IMR-90 (cell line): ENCODE measurements at regions not wholly inside any gene's neighbourhood (a gene's known extent, or its start where the extent isn't known, plus 50 kb on each side); places are given as distances from the start of the nearest gene placed in this dataset.

ENCODE experiments used
- ATAC-seq: fragments of 200-7000 bp; cut with Tn5 transposase; 2 replicates; pipeline ENCODE4 v1.9.1; 2020; ENCODE audit warnings: low read depth, mild to moderate bottlenecking, moderate library complexity
- BruUV-seq: library from RNA; stranded (reverse); fragments of 400-500 nt; replicated peaks from 2 replicates; lab custom pipeline; 2021; lab: Mats Ljungman, UMichigan
- CTCF ChIA-PET: fragments of 300-600 bp; formaldehyde crosslinking; extraction: SDS; loops from one replicate; lab custom pipeline; 2021; ENCODE audit warnings: antibody characterized with exemption; lab: Yijun Ruan, JAX
- POLR2A ChIA-PET: fragments of 300-600 bp; sonication (Branson Sonifier 250); formaldehyde crosslinking; loops from one replicate; lab custom pipeline; 2022; ENCODE audit warnings: antibody characterized with exemption; ENCODE audit not compliant: unreplicated experiment; lab: Charles Lee
- DNase-seq: peaks from one replicate; pipeline ENCODE4 v3.0.0; 2013
- H2AFZ ChIP-seq: replicated peaks from 2 replicates; pipeline ENCODE3; 2013; ENCODE audit warnings: low read length, mild to moderate bottlenecking; ENCODE audit not compliant: poor library complexity
- H2AK5ac ChIP-seq: 2 replicates; pipeline ENCODE4 v1.6.1; 2013; ENCODE audit warnings: low read depth, low read length, inconsistent platforms
- H2AK9ac ChIP-seq: replicated peaks from 2 replicates; pipeline ENCODE3; 2013; ENCODE audit warnings: mild to moderate bottlenecking, low read depth, low read length, moderate library complexity; ENCODE audit not compliant: poor library complexity
- H2BK120ac ChIP-seq: 2 replicates; pipeline ENCODE4 v1.6.1; 2013; ENCODE audit warnings: low read depth, low read length, inconsistent platforms
- H2BK15ac ChIP-seq: 3 replicates; pipeline ENCODE4 v1.6.1; 2013; ENCODE audit warnings: low read depth, low read length, inconsistent platforms
- H2BK20ac ChIP-seq: 2 replicates; pipeline ENCODE4 v1.6.1; 2013; ENCODE audit warnings: low read depth, mild to moderate bottlenecking, inconsistent platforms, low read length, moderate library complexity
- H2BK5ac ChIP-seq: 2 replicates; pipeline ENCODE4 v1.6.1; 2013; ENCODE audit warnings: mild to moderate bottlenecking, low read depth, low read length, inconsistent platforms; ENCODE audit not compliant: poor library complexity, severe bottlenecking
- H3K14ac ChIP-seq: replicated peaks from 2 replicates; pipeline ENCODE4 v1.6.1; 2013; ENCODE audit warnings: low read depth, low read length, inconsistent platforms
- H3K18ac ChIP-seq: 2 replicates; pipeline ENCODE4 v1.6.1; 2013; ENCODE audit warnings: low read depth, low read length, control low read depth
- H3K23ac ChIP-seq: 2 replicates; pipeline ENCODE4 v1.6.1; 2013; ENCODE audit warnings: low read depth, low read length, inconsistent platforms
- H3K27ac ChIP-seq: 2 replicates; pipeline ENCODE4 v1.5.1; 2013; ENCODE audit warnings: mild to moderate bottlenecking, control low read depth, low read length; ENCODE audit not compliant: insufficient read depth
- H3K27me3 ChIP-seq: 2 replicates; pipeline ENCODE4 v1.6.1; 2013; ENCODE audit warnings: low read length; ENCODE audit not compliant: control insufficient read depth, insufficient read depth
- H3K36me3 ChIP-seq: 2 replicates; pipeline ENCODE4 v1.6.1; 2013; ENCODE audit warnings: low read length, mixed read lengths; ENCODE audit not compliant: control insufficient read depth, insufficient read depth
- H3K4ac ChIP-seq: 2 replicates; pipeline ENCODE4 v1.6.1; 2013; ENCODE audit warnings: low read depth, low read length, inconsistent platforms
- H3K4me1 ChIP-seq: 2 replicates; pipeline ENCODE4 v1.6.1; 2013; ENCODE audit warnings: low read length, mixed read lengths; ENCODE audit not compliant: control insufficient read depth, insufficient read depth
- H3K4me2 ChIP-seq: 2 replicates; pipeline ENCODE4 v1.6.1; 2013; ENCODE audit warnings: low read depth, mild to moderate bottlenecking, control low read depth, low read length, moderate library complexity
- H3K4me3 ChIP-seq: 2 replicates; pipeline ENCODE4 v1.5.1; 2013; ENCODE audit warnings: low read depth, mild to moderate bottlenecking, control low read depth, low read length, moderate library complexity; ENCODE audit not compliant: insufficient read depth
- H3K56ac ChIP-seq: 2 replicates; pipeline ENCODE4 v1.6.1; 2013; ENCODE audit warnings: low read length, inconsistent platforms; ENCODE audit not compliant: insufficient read depth; ENCODE audit errors: extremely low read depth
- H3K79me1 ChIP-seq, 2 experiments: 2 replicates each; pipeline ENCODE4 v1.6.1; 2013; ENCODE audit warnings: low read length in 2 of 2, inconsistent platforms in 1 of 2, low read depth in 1 of 2
- H3K9ac ChIP-seq: 2 replicates; pipeline ENCODE4 v1.6.1; 2013; ENCODE audit warnings: low read depth, low read length, control low read depth
- H3K9me1 ChIP-seq: 2 replicates; pipeline ENCODE4 v1.6.1; 2013; ENCODE audit warnings: low read length, inconsistent platforms; ENCODE audit not compliant: insufficient read depth
- H3K9me3 ChIP-seq: 2 replicates; pipeline ENCODE4 v1.6.1; 2013; ENCODE audit warnings: low read length; ENCODE audit not compliant: control insufficient read depth, insufficient read depth
- H4K20me1 ChIP-seq: 2 replicates; pipeline ENCODE4 v1.6.1; 2013; ENCODE audit warnings: low read length, inconsistent platforms; ENCODE audit not compliant: insufficient read depth
- H4K5ac ChIP-seq: 2 replicates; pipeline ENCODE4 v1.6.1; 2013; ENCODE audit warnings: mild to moderate bottlenecking, low read depth, low read length, control low read depth
- H4K8ac ChIP-seq, 2 experiments: 2 replicates each; pipeline ENCODE4 v1.6.1; 2013; ENCODE audit warnings: low read depth in 2 of 2, low read length in 2 of 2, control low read depth in 1 of 2, inconsistent platforms in 1 of 2
- H4K91ac ChIP-seq: 2 replicates; pipeline ENCODE4 v1.6.1; 2013; ENCODE audit warnings: low read depth, low read length, inconsistent platforms; ENCODE audit not compliant: insufficient read depth
- BHLHE40 ChIP-seq: fragments of 150-350 bp; IDR thresholded peaks from 2 replicates; pipeline ENCODE4 v1.6.1; 2016; ENCODE audit warnings: mild to moderate bottlenecking, low read depth, low read length
- CEBPB ChIP-seq: IDR thresholded peaks from 2 replicates; pipeline ENCODE4 v1.6.1; 2012; ENCODE audit warnings: low read depth, low read length, improper control_type of control experiment
- CHD1 ChIP-seq: IDR thresholded peaks from 2 replicates; pipeline ENCODE4 v1.6.1; 2012; ENCODE audit warnings: low read depth, low read length, improper control_type of control experiment
- CTCF ChIP-seq: conservative IDR thresholded peaks from 2 replicates; pipeline ENCODE4 v1.5.1; 2012; ENCODE audit warnings: mild to moderate bottlenecking, low read depth, low read length, improper control_type of control experiment
- ELK1 ChIP-seq: fragments of 150-350 bp; IDR thresholded peaks from 2 replicates; pipeline ENCODE4 v1.6.1; 2016; ENCODE audit warnings: low read depth, mild to moderate bottlenecking, low read length, moderate library complexity, borderline replicate concordance
- FOS ChIP-seq: fragments of 150-350 bp; IDR thresholded peaks from 2 replicates; pipeline ENCODE4 v1.6.1; 2016; ENCODE audit warnings: low read depth, low read length
- MAFK ChIP-seq: IDR thresholded peaks from 2 replicates; pipeline ENCODE4 v1.6.1; 2012; ENCODE audit warnings: low read depth, low read length, improper control_type of control experiment
- MAZ ChIP-seq: IDR thresholded peaks from 2 replicates; pipeline ENCODE4 v1.6.1; 2012; ENCODE audit warnings: low read depth, mild to moderate bottlenecking, low read length, improper control_type of control experiment, moderate library complexity, borderline replicate concordance
- MXI1 ChIP-seq: IDR thresholded peaks from 2 replicates; pipeline ENCODE4 v1.6.1; 2012; ENCODE audit warnings: low read depth, mild to moderate bottlenecking, low read length, moderate library complexity, borderline replicate concordance
- NFE2L2 ChIP-seq: fragments of 150-350 bp; IDR thresholded peaks from 2 replicates; pipeline ENCODE4 v1.6.1; 2016; ENCODE audit warnings: low read depth, mild to moderate bottlenecking, low read length
- POLR2A ChIP-seq: IDR thresholded peaks from 2 replicates; pipeline ENCODE4 v1.6.1; 2012; ENCODE audit warnings: mild to moderate bottlenecking, low read depth, low read length
- RAD21 ChIP-seq: IDR thresholded peaks from 2 replicates; pipeline ENCODE4 v1.6.1; 2012; ENCODE audit warnings: low read length, improper control_type of control experiment
- RCOR1 ChIP-seq: IDR thresholded peaks from 2 replicates; pipeline ENCODE4 v1.6.1; 2012; ENCODE audit warnings: mild to moderate bottlenecking, low read length, improper control_type of control experiment; ENCODE audit not compliant: insufficient replicate concordance
- RFX5 ChIP-seq: IDR thresholded peaks from 2 replicates; pipeline ENCODE4 v1.8.0; 2012; ENCODE audit warnings: low read depth, mild to moderate bottlenecking, low read length, moderate library complexity
- SMC3 ChIP-seq: fragments of 150-350 bp; IDR thresholded peaks from 2 replicates; pipeline ENCODE4 v1.6.1; 2016; ENCODE audit warnings: low read depth, mild to moderate bottlenecking, antibody characterized with exemption, low read length, moderate library complexity
- USF2 ChIP-seq: fragments of 150-350 bp; IDR thresholded peaks from 2 replicates; pipeline ENCODE4 v1.6.1; 2017; ENCODE audit warnings: mild to moderate bottlenecking, antibody characterized with exemption, low read length, low read depth
- WGBS, 2 experiments: methylation state at CpG; one replicate each; pipeline versions ENCODE4 v1.1.5 to v1.1.7; 2013; ENCODE audit warnings: missing lambda C conversion rate in 2 of 2; ENCODE audit not compliant: insufficient read length in 1 of 2; ENCODE audit errors: extremely low coverage in 2 of 2; 5-methylcytosine and 5-hydroxymethylcytosine counted together
- dilution Hi-C: fragments of 300-500 bp; cut with HindIII; formaldehyde crosslinking; loops from one replicate; pipeline ENCODE4 v1.14.3; 2018; ENCODE audit warnings: low sequenced_read_pairs; ENCODE audit not compliant: unreplicated experiment
- in situ Hi-C: fragments of 300-500 bp; cut with MboI; formaldehyde crosslinking; loops from 3 replicates; pipeline ENCODE4 v1.14.3; 2019; ENCODE audit warnings: low sequenced_read_pairs, inconsistent platforms, mixed read lengths
- intact Hi-C: fragments of 100-400 bp; cut with micrococcal nuclease; formaldehyde crosslinking; loops from 2 replicates; pipeline ENCODE4 v1.10.0; 2022

- DNase-seq: no peak
- no peak overlapping the region for H2AK9ac ChIP-seq
- no peak for TF ChIP-seq CTCF
- TF ChIP-seq RFX5: no peak
- no peak for TF ChIP-seq CHD1
- no peak for TF ChIP-seq FOS
- no peak for TF ChIP-seq MXI1
- no peak for TF ChIP-seq BHLHE40
- no peak for TF ChIP-seq NFE2L2
- no peak for TF ChIP-seq MAFK
- no peak for TF ChIP-seq ELK1
- no peak for TF ChIP-seq POLR2A
- TF ChIP-seq CEBPB: no peak
- TF ChIP-seq USF2: no peak
- no peak for TF ChIP-seq RCOR1
- TF ChIP-seq RAD21: no peak
- no peak for TF ChIP-seq MAZ
- TF ChIP-seq SMC3: no peak
- H3K18ac ChIP-seq: no peak overlapping the region
- H3K14ac ChIP-seq: no peak overlapping the region
- no peak overlapping the region for H3K4ac ChIP-seq
- no peak overlapping the region for H2BK15ac ChIP-seq
- H3K79me1 ChIP-seq: no peaks in the 10 kb centered on the region
- BruUV-seq: no TSS peak
- H3K4me1 ChIP-seq: no peaks in the 10 kb centered on the region
- H3K23ac ChIP-seq: no peak overlapping the region
- no peaks in the 10 kb centered on the region for H3K36me3 ChIP-seq
- no peak overlapping the region for H3K4me2 ChIP-seq
- dilution Hi-C loops (no loop called here), in situ Hi-C loops (no loop called here), intact Hi-C loops (no loop called here)
- no peak overlapping the region for H3K56ac ChIP-seq
- POLR2A ChIA-PET: no interaction called here
- H2BK5ac ChIP-seq: no peak overlapping the region
- no peak overlapping the region for H2BK20ac ChIP-seq
- H3K27me3 ChIP-seq: no peaks in the 10 kb centered on the region
- WGBS, 2 experiments: no CpG with 5 or more reads among the region's 1 CpG
- H4K8ac ChIP-seq: no peak overlapping the region
- no peak overlapping the region for H2AFZ ChIP-seq
- H4K5ac ChIP-seq: no peak overlapping the region
- CTCF ChIA-PET: interaction anchor here (0.6 kb wide), 1 partner anchor 66 kb away, joined by 4 read pairs; no protein-coding TSS in a partner anchor
- no peak overlapping the region for H2BK120ac ChIP-seq
- H3K9me3 ChIP-seq: no peaks in the 10 kb centered on the region
- no peak for ATAC-seq
- H2AK5ac ChIP-seq: no peak overlapping the region
- H3K27ac ChIP-seq: no peak overlapping the region
- no peaks in the 10 kb centered on the region for H4K20me1 ChIP-seq
- no peak overlapping the region for H3K9ac ChIP-seq
- no peak overlapping the region for H4K91ac ChIP-seq
- no peaks in the 10 kb centered on the region for H3K9me1 ChIP-seq
- H3K4me3 ChIP-seq: no peak overlapping the region
These were observed 236.2 kb upstream of the RRP15 start for GRCh38 chr1:218048828-218049420.
